MG63 (cell line): ENCODE measurements at regions not wholly inside any gene's neighbourhood (a gene's known extent, or its start where the extent isn't known, plus 50 kb on each side); places are given as distances from the start of the nearest gene placed in this dataset.

Experiments used
- DNase-seq: peaks from one replicate; pipeline ENCODE4 v3.0.0-alpha.2; 2020
- H3K27me3 ChIP-seq: fragments of 250-450 bp; sonication (Bioruptor Pico); 2 replicates; pipeline ENCODE4 v1.5.1; 2020; ENCODE audit warnings: mild to moderate bottlenecking, moderate library complexity
- H3K36me3 ChIP-seq: fragments of 250-450 bp; sonication (Bioruptor Pico); 2 replicates; pipeline ENCODE4 v1.5.1; 2020; ENCODE audit warnings: mild to moderate bottlenecking, moderate library complexity
- H3K4me3 ChIP-seq: fragments of 250-450 bp; sonication (Bioruptor Pico); 2 replicates; pipeline ENCODE4 v1.5.1; 2020; ENCODE audit warnings: mild to moderate bottlenecking, moderate library complexity
- H3K9me3 ChIP-seq: fragments of 250-450 bp; sonication (Bioruptor Pico); 2 replicates; pipeline ENCODE4 v1.5.1; 2020; ENCODE audit warnings: mild to moderate bottlenecking, moderate library complexity

- no peaks in the 10 kb centered on the region for H3K36me3 ChIP-seq
- no peak for DNase-seq
Observed at GRCh38 chr13:22647156-22647850, 533.5 kb upstream of the SGCG start.

GRCh38 chr13:22648320-22648801 lies 532.4 kb upstream of the SGCG start:
- Histone ChIP-seq H3K36me3 (no peaks in the 10 kb centered on the region), H3K9me3 (no peaks in the 10 kb centered on the region), H3K27me3 (no peaks in the 10 kb centered on the region), H3K4me3 (no peak overlapping the region)
- peak; percentile 42 for DNase-seq

More at GRCh38 chr13:22647156-22647850, 533.5 kb upstream of the SGCG start:
- Histone ChIP-seq H3K4me3 (no peak overlapping the region), H3K9me3 (no peaks in the 10 kb centered on the region), H3K27me3 (no peaks in the 10 kb centered on the region)

GRCh38 chr13:22652796-22653195 lies 528.0 kb upstream of the SGCG start:
- Histone ChIP-seq H3K36me3 (no peaks in the 10 kb centered on the region), H3K9me3 (no peaks in the 10 kb centered on the region), H3K27me3 (no peaks in the 10 kb centered on the region), H3K4me3 (no peak overlapping the region)
- no peak for DNase-seq

- Histone ChIP-seq H3K36me3 (no peaks in the 10 kb centered on the region), H3K4me3 (no peak overlapping the region), H3K27me3 (no peaks in the 10 kb centered on the region), H3K9me3 (no peaks in the 10 kb centered on the region)
- DNase-seq = no peak
Observed at GRCh38 chr13:22653866-22654265, 526.9 kb upstream of the SGCG start.

- Histone ChIP-seq H3K9me3 (no peaks in the 10 kb centered on the region), H3K36me3 (no peaks in the 10 kb centered on the region), H3K4me3 (no peak overlapping the region), H3K27me3 (no peaks in the 10 kb centered on the region)
- no peak for DNase-seq
Observed at GRCh38 chr13:22655106-22655852, 525.5 kb upstream of the SGCG start.

- no peak for DNase-seq
Observed at GRCh38 chr13:22662771-22663170, 518.0 kb upstream of the SGCG start.

GRCh38 chr13:22665506-22665905 lies 515.3 kb upstream of the SGCG start:
- Histone ChIP-seq H3K36me3 (no peaks in the 10 kb centered on the region), H3K27me3 (no peaks in the 10 kb centered on the region), H3K9me3 (no peaks in the 10 kb centered on the region), H3K4me3 (no peak overlapping the region)
- DNase-seq = no peak

More at GRCh38 chr13:22662771-22663170, 518.0 kb upstream of the SGCG start:
- H3K36me3 ChIP-seq = no peaks in the 10 kb centered on the region
- no peaks in the 10 kb centered on the region for H3K27me3 ChIP-seq
- no peak overlapping the region for H3K4me3 ChIP-seq
- H3K9me3 ChIP-seq = no peaks in the 10 kb centered on the region

GRCh38 chr13:22690756-22691155 lies 490.0 kb upstream of the SGCG start:
- no peak for DNase-seq
- Histone ChIP-seq H3K36me3 (no peaks in the 10 kb centered on the region), H3K9me3 (peaks cover 7% of the 10 kb centered on the region; the same call in 1 of the 2 replicates), H3K27me3 (no peaks in the 10 kb centered on the region), H3K4me3 (no peak overlapping the region)

GRCh38 chr13:22693691-22694090 lies 487.1 kb upstream of the SGCG start:
- no peak for DNase-seq
- no peak overlapping the region for H3K4me3 ChIP-seq
- no peaks in the 10 kb centered on the region for H3K27me3 ChIP-seq

GRCh38 chr13:22696433-22696832 lies 484.3 kb upstream of the SGCG start:
- Histone ChIP-seq H3K36me3 (no peaks in the 10 kb centered on the region), H3K9me3 (peaks cover 7% of the 10 kb centered on the region; the same call in 1 of the 2 replicates), H3K27me3 (no peaks in the 10 kb centered on the region), H3K4me3 (no peak overlapping the region)
- no peak for DNase-seq

More at GRCh38 chr13:22693691-22694090, 487.1 kb upstream of the SGCG start:
- H3K9me3 ChIP-seq = peaks cover 7% of the 10 kb centered on the region; the same call in 1 of the 2 replicates
- no peaks in the 10 kb centered on the region for H3K36me3 ChIP-seq

GRCh38 chr13:22698467-22698866 lies 482.3 kb upstream of the SGCG start:
- Histone ChIP-seq H3K4me3 (no peak overlapping the region), H3K27me3 (no peaks in the 10 kb centered on the region), H3K36me3 (no peaks in the 10 kb centered on the region), H3K9me3 (peaks cover 7% of the 10 kb centered on the region; the same call in 1 of the 2 replicates)
- no peak for DNase-seq

GRCh38 chr13:22700246-22700887 lies 480.4 kb upstream of the SGCG start:
- Histone ChIP-seq H3K4me3 (no peak overlapping the region), H3K36me3 (no peaks in the 10 kb centered on the region), H3K27me3 (no peaks in the 10 kb centered on the region), H3K9me3 (no peaks in the 10 kb centered on the region)
- peak; percentile 10 for DNase-seq

GRCh38 chr13:22703601-22704209 lies 477.1 kb upstream of the SGCG start:
- Histone ChIP-seq H3K27me3 (no peaks in the 10 kb centered on the region), H3K4me3 (0 out of 2 replicates have a peak overlapping the region, but pooled peaks have one; percentile 4), H3K9me3 (no peaks in the 10 kb centered on the region), H3K36me3 (no peaks in the 10 kb centered on the region)
- peak; percentile 64 for DNase-seq

GRCh38 chr13:22707946-22708345 lies 472.8 kb upstream of the SGCG start:
- no peak for DNase-seq
- no peak overlapping the region for H3K4me3 ChIP-seq
- H3K27me3 ChIP-seq = no peaks in the 10 kb centered on the region
- no peaks in the 10 kb centered on the region for H3K9me3 ChIP-seq
- no peaks in the 10 kb centered on the region for H3K36me3 ChIP-seq

- Histone ChIP-seq H3K27me3 (no peaks in the 10 kb centered on the region), H3K36me3 (no peaks in the 10 kb centered on the region), H3K4me3 (no peak overlapping the region), H3K9me3 (no peaks in the 10 kb centered on the region)
- DNase-seq = no peak
Observed at GRCh38 chr13:22717036-22717435, 463.7 kb upstream of the SGCG start.

- H3K36me3 ChIP-seq = no peaks in the 10 kb centered on the region
- no peak for DNase-seq
- no peaks in the 10 kb centered on the region for H3K9me3 ChIP-seq
- no peak overlapping the region for H3K4me3 ChIP-seq
- no peaks in the 10 kb centered on the region for H3K27me3 ChIP-seq
Observed at GRCh38 chr13:22726726-22727125, 454.1 kb upstream of the SGCG start.
